Memory B cell (primary cell): ENCODE measurements at regions not wholly inside any gene's neighbourhood (a gene's known extent, or its start where the extent isn't known, plus 50 kb on each side); places are given as distances from the start of the nearest gene placed in this dataset.
"Not testable (repeated sequence)": the region's sequence is repeated elsewhere in the genome, so short reads cannot be mapped to it uniquely, and the experiment has no call there.

Experiments
- ATAC-seq: fragments of 150-1000 bp; cut with Tn5 transposase; 2 replicates; pipeline ENCODE4 v1.10.0; 2021; ENCODE audit warnings: low read depth, mild to moderate bottlenecking, moderate library complexity
- DNase-seq, 2 donors: peaks; one replicate each; pipeline ENCODE4 v3.0.0; 2022; ENCODE audit warnings: low spot score in 2 of 2
- H3K27ac Mint-ChIP-seq: one replicate; pipeline ENCODE4 v1.8.0; 2022; ENCODE audit warnings: mild to moderate bottlenecking, moderate library complexity, mixed read lengths
- H3K27me3 Mint-ChIP-seq: one replicate; pipeline ENCODE4 v1.8.0; 2022; ENCODE audit warnings: mixed read lengths
- H3K36me3 Mint-ChIP-seq: one replicate; pipeline ENCODE4 v1.8.0; 2022; ENCODE audit warnings: mild to moderate bottlenecking, mixed read lengths
- H3K4me1 Mint-ChIP-seq: one replicate; pipeline ENCODE4 v1.8.0; 2022; ENCODE audit warnings: mixed read lengths
- H3K4me3 Mint-ChIP-seq: one replicate; pipeline ENCODE4 v1.8.0; 2022; ENCODE audit warnings: mild to moderate bottlenecking, moderate library complexity, mixed read lengths
- H3K9me3 Mint-ChIP-seq: one replicate; pipeline ENCODE4 v1.8.0; 2022; ENCODE audit warnings: mixed read lengths

DNA sequence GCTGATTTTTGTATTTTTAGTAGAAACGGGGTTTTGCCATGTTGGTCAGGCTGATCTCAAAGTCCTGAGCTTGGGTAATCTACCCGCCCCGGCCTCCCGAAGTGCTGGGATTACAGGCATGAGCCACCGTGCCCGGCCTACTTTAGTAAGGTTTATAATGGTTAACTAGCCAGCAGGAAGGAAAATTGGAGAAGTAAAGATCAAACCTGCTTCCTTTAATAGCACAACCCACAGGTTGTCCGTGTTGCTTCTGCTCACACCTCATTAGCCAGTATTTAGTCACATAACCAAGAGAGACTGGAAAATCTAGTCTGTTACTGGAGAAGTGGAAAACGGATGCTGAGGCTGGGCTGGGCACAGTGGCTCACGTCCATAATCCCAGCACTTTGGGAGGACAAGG is 51.9 kb upstream of the TBL1XR1 start:
- no peak for DNase-seq
- H3K36me3 Mint-ChIP-seq = no peaks in the 10 kb centered on the region
- peaks cover 26% of the 10 kb centered on the region for H3K4me1 Mint-ChIP-seq
- H3K27me3 Mint-ChIP-seq = no peaks in the 10 kb centered on the region
- ATAC-seq = no peak
- H3K4me3 Mint-ChIP-seq = no peak overlapping the region
- no peaks in the 10 kb centered on the region for H3K9me3 Mint-ChIP-seq
- H3K27ac Mint-ChIP-seq = no peak overlapping the region

- Mint-ChIP-seq H3K36me3 (no peaks in the 10 kb centered on the region), H3K27ac (no peak overlapping the region), H3K27me3 (no peaks in the 10 kb centered on the region), H3K9me3 (no peaks in the 10 kb centered on the region), H3K4me1 (peaks cover 26% of the 10 kb centered on the region), H3K4me3 (no peak overlapping the region)
- ATAC-seq (no peak), DNase-seq (no peak)
These were observed 52.9 kb upstream of the TBL1XR1 start for GRCh38 chr3:177250151-177250550.

DNA sequence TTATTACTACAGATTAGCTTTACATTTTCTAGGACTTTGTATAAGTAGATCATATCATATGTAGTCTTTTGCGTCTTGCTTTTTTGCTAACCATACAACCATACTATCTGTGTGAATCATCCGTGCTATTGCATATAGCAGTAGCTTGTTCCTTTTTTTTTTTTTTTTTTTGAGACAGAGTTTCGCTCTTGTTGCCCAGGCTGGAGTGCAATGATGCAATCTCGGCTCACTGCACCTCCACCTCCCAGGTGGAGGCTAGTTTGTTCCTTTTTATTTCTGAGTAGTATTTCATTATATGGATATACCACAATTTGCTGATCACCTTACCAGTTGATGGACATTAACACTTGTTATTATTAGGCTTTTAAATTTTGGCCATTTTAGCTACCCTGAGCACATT is 54.5 kb upstream of the TBL1XR1 start:
- H3K4me1 Mint-ChIP-seq = peaks cover 21% of the 10 kb centered on the region
- H3K4me3 Mint-ChIP-seq = no peak overlapping the region
- no peaks in the 10 kb centered on the region for H3K36me3 Mint-ChIP-seq
- DNase-seq (peak in 1 of 2 donors; percentile 16), ATAC-seq (peak; percentile 72)
- no peaks in the 10 kb centered on the region for H3K9me3 Mint-ChIP-seq
- peak overlapping the region; percentile 21 for H3K27ac Mint-ChIP-seq
- no peaks in the 10 kb centered on the region for H3K27me3 Mint-ChIP-seq

DNA sequence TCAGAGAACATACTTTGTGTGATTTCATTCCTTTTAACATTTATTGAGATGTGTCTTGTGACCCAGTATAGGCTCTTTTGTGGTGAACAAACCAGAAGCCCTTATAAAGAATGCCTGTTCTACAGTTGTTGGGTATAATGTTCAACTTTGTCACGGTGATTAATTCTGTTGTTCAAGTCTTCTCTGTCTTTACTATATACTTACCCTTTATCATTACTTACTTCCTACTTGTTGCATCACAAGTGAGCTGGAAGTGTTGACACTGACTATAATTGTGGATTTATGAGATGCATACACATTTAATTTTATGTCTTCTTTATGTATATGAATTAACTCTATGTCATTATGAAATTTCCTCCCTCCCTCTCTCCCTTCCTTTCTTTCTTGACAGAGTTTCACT is 59.7 kb upstream of the TBL1XR1 start:
- no peaks in the 10 kb centered on the region for H3K4me1 Mint-ChIP-seq
- no peaks in the 10 kb centered on the region for H3K9me3 Mint-ChIP-seq
- DNase-seq = no peak
- ATAC-seq = no peak
- no peaks in the 10 kb centered on the region for H3K36me3 Mint-ChIP-seq
- H3K27me3 Mint-ChIP-seq = no peaks in the 10 kb centered on the region
- H3K27ac Mint-ChIP-seq = no peak overlapping the region
- no peak overlapping the region for H3K4me3 Mint-ChIP-seq

- H3K9me3 Mint-ChIP-seq = no peaks in the 10 kb centered on the region
- no peaks in the 10 kb centered on the region for H3K27me3 Mint-ChIP-seq
- no peak overlapping the region for H3K27ac Mint-ChIP-seq
- no peak overlapping the region for H3K4me3 Mint-ChIP-seq
- no peaks in the 10 kb centered on the region for H3K36me3 Mint-ChIP-seq
- H3K4me1 Mint-ChIP-seq = peaks cover under 1% of the 10 kb centered on the region
- no peak for DNase-seq
- ATAC-seq = no peak
These were observed 60.3 kb upstream of the TBL1XR1 start for GRCh38 chr3:177257625-177258024.

DNA sequence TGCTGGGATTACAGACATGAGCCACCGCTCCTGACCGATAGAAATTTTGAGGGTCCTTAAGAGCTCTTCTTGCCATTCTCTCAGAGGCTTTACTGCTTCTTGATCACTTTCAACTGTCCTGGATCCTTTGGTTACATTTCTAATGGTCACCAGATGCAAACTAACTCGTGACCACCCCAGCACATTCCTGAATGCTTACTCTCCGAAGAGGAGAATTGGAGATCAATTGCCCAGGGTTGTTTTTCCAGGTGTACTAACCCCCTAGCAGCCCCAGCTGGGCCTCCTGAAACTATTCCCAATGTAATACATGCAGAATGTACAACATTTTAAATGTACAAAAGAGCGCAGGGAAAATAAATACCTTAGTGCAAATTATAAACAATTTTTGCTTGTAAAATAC is 65.1 kb upstream of the TBL1XR1 start:
- DNase-seq = no peak
- Mint-ChIP-seq H3K27me3 (no peaks in the 10 kb centered on the region), H3K4me1 (peaks cover 4% of the 10 kb centered on the region), H3K9me3 (no peaks in the 10 kb centered on the region), H3K27ac (peak overlapping the region; percentile 14), H3K36me3 (no peaks in the 10 kb centered on the region), H3K4me3 (no peak overlapping the region)
- no peak for ATAC-seq

DNA sequence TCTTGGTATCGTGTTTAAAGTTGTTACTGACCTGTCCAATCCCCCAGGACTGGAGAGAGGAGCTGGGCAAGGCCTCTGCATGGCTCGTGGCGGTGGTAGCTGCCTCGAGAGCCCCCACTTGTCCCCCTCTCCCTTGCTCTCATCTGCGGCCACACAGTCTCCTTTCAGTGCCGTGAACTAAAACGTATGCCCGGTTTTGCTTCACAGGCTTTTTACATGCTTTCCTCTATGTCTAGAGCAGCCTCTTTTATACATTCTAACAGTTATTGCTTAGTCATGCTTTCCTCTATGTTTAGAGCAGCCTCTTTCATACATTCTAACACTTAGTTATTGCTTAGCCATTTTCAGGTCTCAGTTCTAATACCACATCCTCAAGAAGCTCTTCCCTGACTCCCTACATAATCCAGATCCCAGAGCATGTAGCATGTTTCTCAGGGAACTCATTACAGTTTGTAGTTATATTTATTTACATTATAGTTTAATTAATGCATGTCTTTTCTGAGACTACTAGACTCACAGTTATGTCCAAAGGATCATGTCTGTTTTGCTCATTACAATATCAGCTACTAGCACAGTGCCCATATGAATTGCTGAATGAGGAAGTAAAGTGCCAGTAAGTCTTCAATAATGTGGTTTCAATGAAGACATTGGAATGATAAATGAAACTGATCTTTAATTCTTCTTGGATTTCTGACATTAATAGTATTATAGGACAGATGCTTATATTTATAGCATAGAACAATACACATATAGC is 66.5 kb upstream of the TBL1XR1 start:
- ATAC-seq (no peak), DNase-seq (no peak)
- Mint-ChIP-seq H3K27ac (no peak overlapping the region), H3K36me3 (peaks cover 1% of the 10 kb centered on the region), H3K4me3 (no peak overlapping the region), H3K27me3 (no peaks in the 10 kb centered on the region), H3K4me1 (peaks cover 4% of the 10 kb centered on the region), H3K9me3 (peaks cover 1% of the 10 kb centered on the region)

- H3K27ac Mint-ChIP-seq, H3K4me3 Mint-ChIP-seq, H3K27me3 Mint-ChIP-seq, DNase-seq, H3K9me3 Mint-ChIP-seq, ATAC-seq, H3K36me3 Mint-ChIP-seq, H3K4me1 Mint-ChIP-seq: not testable (repeated sequence)
These were observed 74.7 kb upstream of the TBL1XR1 start for GRCh38 chr3:177271811-177272501.

GRCh38 chr3:177278016-177278415 is 80.7 kb upstream of the TBL1XR1 start:
- DNase-seq (no peak), ATAC-seq (no peak)
- Mint-ChIP-seq H3K9me3 (peaks cover 1% of the 10 kb centered on the region), H3K27ac (no peak overlapping the region), H3K4me3 (peak overlapping the region; percentile 32), H3K36me3 (no peaks in the 10 kb centered on the region), H3K4me1 (peaks cover 29% of the 10 kb centered on the region), H3K27me3 (no peaks in the 10 kb centered on the region)

DNA sequence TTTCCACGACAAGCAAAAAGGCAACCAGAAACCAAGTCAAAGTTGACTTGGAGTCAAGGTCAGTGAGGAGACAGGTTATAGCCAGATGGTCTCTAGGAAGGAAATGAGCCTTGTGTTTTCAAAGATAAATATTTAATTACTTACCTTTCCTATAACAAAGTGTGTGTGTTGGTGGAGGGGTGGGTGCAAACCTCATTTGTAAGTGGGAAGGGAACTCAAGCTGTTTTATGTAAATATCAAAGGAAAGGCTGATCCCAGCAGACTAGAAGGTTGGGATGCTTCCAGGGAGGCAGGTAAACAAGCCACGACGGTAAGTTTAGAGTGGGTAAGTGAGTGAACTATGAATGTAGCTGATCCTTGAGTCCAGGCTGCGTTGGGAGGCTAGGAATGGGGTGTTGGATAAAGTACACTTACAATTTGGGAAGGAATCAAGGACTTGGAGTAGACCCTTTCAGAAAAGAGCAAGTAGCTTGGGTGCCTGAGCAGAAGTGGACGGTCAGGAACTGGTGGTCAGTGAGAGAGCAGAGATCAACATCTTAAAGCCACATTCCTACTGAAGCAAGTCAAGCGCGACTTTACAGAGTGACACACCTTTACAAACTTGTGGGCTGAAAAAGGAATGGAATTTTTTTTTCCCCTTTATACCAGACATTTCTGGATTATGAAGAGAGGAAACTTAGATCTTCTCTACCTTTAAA is 82.0 kb upstream of the TBL1XR1 start:
- no peak for DNase-seq
- H3K4me1 Mint-ChIP-seq = peaks cover 29% of the 10 kb centered on the region

DNA sequence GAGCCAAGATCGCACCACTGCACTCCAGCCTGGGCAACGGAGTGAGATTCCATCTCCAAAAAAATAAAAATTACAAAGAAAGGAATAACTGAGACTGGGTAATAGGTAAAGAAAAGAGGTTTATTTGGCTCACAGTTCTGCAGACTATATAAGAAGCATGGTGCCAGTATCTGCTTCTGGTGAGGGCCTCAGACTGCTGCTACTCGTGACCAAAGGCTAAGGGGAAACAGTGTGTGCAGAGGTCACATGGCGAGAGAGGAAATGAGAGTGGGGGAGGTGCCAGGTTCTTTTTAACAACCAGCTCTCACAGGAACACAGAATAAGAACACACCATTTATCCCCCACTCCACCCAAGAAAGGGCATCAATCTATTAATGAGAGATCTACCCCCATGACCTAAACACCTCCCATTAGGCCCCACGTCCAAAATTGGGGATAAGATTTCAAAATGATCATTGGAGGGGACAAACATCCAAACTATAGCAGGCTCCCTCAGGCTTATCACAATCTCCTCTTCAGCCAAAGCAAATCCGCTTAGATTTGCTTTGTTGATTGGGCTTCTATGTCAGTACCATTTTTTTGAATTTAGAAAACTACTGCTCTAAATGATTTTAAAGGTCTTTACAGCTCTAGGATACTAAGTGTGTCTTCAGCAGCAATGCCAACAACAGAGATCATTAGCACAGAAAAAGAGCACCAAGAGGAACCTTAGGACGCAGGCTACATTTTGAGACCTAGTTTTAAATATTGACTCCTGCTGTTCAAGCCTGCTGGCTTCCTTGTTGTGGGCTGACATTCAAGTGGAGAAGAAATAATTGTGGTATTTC is 84.2 kb upstream of the TBL1XR1 start:
- peak; percentile 92 for ATAC-seq
- H3K36me3 Mint-ChIP-seq = no peaks in the 10 kb centered on the region
- H3K4me3 Mint-ChIP-seq = no peak overlapping the region
- peak in 1 of 2 donors; percentile 16 for DNase-seq
- peaks cover 1% of the 10 kb centered on the region for H3K9me3 Mint-ChIP-seq
- H3K27me3 Mint-ChIP-seq = no peaks in the 10 kb centered on the region
- H3K27ac Mint-ChIP-seq = peak overlapping the region; percentile 52
- H3K4me1 Mint-ChIP-seq = peaks cover 32% of the 10 kb centered on the region

More for the DNA sequence above, 82.0 kb upstream of the TBL1XR1 start:
- H3K9me3 Mint-ChIP-seq = peaks cover 1% of the 10 kb centered on the region
- no peak for ATAC-seq
- no peaks in the 10 kb centered on the region for H3K27me3 Mint-ChIP-seq
- H3K36me3 Mint-ChIP-seq = no peaks in the 10 kb centered on the region
- H3K27ac Mint-ChIP-seq = no peak overlapping the region
- no peak overlapping the region for H3K4me3 Mint-ChIP-seq

- Mint-ChIP-seq H3K4me3 (no peak overlapping the region), H3K36me3 (peaks cover under 1% of the 10 kb centered on the region), H3K9me3 (peaks cover 1% of the 10 kb centered on the region), H3K4me1 (peaks cover 33% of the 10 kb centered on the region), H3K27me3 (no peaks in the 10 kb centered on the region), H3K27ac (peak overlapping the region; percentile 52)
- ATAC-seq (no peak), DNase-seq (no peak)
These were observed 84.9 kb upstream of the TBL1XR1 start for GRCh38 chr3:177282119-177282655.

DNA sequence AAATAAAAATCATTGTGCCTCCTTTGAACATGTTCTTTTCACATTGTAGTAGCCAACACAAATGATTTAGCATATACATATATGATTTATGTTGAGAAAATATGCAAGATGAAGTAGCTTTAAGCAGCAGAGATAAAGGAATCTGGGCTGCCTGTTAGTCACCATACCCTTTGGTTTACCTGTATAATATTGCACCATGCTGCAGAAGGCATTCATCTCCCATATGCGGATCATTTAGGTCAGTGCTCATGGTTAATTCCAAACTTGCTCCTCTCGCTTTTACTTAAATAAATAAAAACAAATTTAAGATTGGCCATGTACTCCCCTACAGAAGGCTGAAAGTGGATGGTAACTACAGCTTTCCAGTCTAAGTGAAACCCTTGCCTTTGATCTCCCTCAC is 86.7 kb upstream of the TBL1XR1 start:
- Mint-ChIP-seq H3K36me3 (peaks cover 1% of the 10 kb centered on the region), H3K27me3 (no peaks in the 10 kb centered on the region), H3K27ac (no peak overlapping the region), H3K9me3 (peaks cover 1% of the 10 kb centered on the region), H3K4me1 (peaks cover 31% of the 10 kb centered on the region), H3K4me3 (no peak overlapping the region)
- DNase-seq = no peak
- ATAC-seq = no peak
